Central memory CD8-positive, alpha-beta T cell (primary cell): ENCODE measurements at regions not wholly inside any gene's neighbourhood (a gene's known extent, or its start where the extent isn't known, plus 50 kb on each side); places are given as distances from the start of the nearest gene placed in this dataset.
"Not testable (repeated sequence)": the region's sequence is repeated elsewhere in the genome, so short reads cannot be mapped to it uniquely, and the experiment has no call there.

Experiments used
- ATAC-seq: fragments of 150-1000 bp; cut with Tn5 transposase; replicated peaks from 2 replicates; pipeline ENCODE4 v1.10.0; 2022; ENCODE audit warnings: mild to moderate bottlenecking, moderate FRiP score, moderate number of reproducible peaks; ENCODE audit not compliant: poor library complexity, severe bottlenecking; ENCODE audit errors: extremely low read depth
- DNase-seq, 2 donors: peaks; one replicate each; pipeline ENCODE4 v3.0.0; 2021; ENCODE audit warnings: low spot score in 2 of 2
- H3K27ac Mint-ChIP-seq: one replicate; pipeline ENCODE4 v1.8.0; 2022; ENCODE audit warnings: low read depth, mild to moderate bottlenecking, moderate library complexity, mixed read lengths
- H3K27me3 Mint-ChIP-seq: one replicate; pipeline ENCODE4 v1.8.0; 2022; ENCODE audit warnings: mixed read lengths
- H3K36me3 Mint-ChIP-seq: one replicate; pipeline ENCODE4 v1.8.0; 2022; ENCODE audit warnings: mild to moderate bottlenecking, moderate library complexity, mixed read lengths; ENCODE audit not compliant: insufficient read depth
- H3K4me1 Mint-ChIP-seq: one replicate; pipeline ENCODE4 v1.8.0; 2022; ENCODE audit warnings: mixed read lengths
- H3K4me3 Mint-ChIP-seq: one replicate; pipeline ENCODE4 v1.8.0; 2022; ENCODE audit warnings: mild to moderate bottlenecking, moderate library complexity, mixed read lengths
- H3K9me3 Mint-ChIP-seq: one replicate; pipeline ENCODE4 v1.8.0; 2022; ENCODE audit warnings: mixed read lengths

DNA sequence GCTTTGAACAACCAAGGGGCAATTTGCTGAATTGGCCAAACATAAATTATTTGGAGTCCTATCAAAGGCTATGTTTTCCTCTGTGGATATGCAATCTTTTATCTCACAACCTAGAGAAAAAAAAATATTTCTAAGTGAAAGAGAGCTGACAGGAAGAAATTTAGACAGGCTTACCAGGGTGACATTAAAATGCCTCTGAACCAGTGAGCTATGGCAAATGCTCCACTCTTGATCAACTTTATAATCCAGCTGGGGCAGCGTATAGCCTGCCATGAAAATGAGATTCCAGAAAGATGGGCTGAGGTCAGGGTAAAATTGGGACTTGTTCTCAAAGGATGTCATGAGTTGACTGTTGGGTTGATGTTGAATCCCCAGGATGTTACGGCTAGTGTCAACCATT lies 399.3 kb upstream of the TRPC7 start:
- no peak overlapping the region for H3K27ac Mint-ChIP-seq
- no peaks in the 10 kb centered on the region for H3K27me3 Mint-ChIP-seq
- H3K4me1 Mint-ChIP-seq: no peaks in the 10 kb centered on the region
- H3K4me3 Mint-ChIP-seq: no peak overlapping the region
- no peaks in the 10 kb centered on the region for H3K36me3 Mint-ChIP-seq
- DNase-seq: no peak
- no peak for ATAC-seq
- no peaks in the 10 kb centered on the region for H3K9me3 Mint-ChIP-seq

DNA sequence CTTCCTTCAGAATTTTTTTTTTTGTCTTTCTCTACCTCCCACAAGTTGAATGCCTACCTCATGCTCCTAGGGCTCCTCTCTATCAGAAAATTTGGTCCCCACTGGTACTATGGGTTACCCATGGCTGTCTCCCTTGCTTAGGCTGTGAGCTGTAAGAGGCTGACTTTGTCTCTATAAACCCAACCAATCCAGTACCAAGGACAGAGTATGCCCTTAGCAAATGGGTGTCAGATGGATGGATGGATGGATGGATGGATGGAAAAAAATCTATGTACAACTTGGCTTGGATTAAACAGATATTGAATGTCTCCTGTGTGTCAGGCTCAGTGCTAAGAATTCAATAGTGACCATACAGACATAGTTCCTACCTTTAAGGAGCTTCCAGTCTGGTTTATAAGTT lies 398.2 kb upstream of the TRPC7 start:
- no peaks in the 10 kb centered on the region for H3K9me3 Mint-ChIP-seq
- H3K4me1 Mint-ChIP-seq: no peaks in the 10 kb centered on the region
- H3K27me3 Mint-ChIP-seq: no peaks in the 10 kb centered on the region
- DNase-seq (no peak), ATAC-seq (no peak)
- no peak overlapping the region for H3K27ac Mint-ChIP-seq
- H3K4me3 Mint-ChIP-seq: no peak overlapping the region
- H3K36me3 Mint-ChIP-seq: no peaks in the 10 kb centered on the region

GRCh38 chr5:136754216-136754615 lies 388.9 kb upstream of the TRPC7 start:
- no peak overlapping the region for H3K27ac Mint-ChIP-seq
- H3K36me3 Mint-ChIP-seq: no peaks in the 10 kb centered on the region
- H3K9me3 Mint-ChIP-seq: no peaks in the 10 kb centered on the region
- no peak overlapping the region for H3K4me3 Mint-ChIP-seq
- no peaks in the 10 kb centered on the region for H3K4me1 Mint-ChIP-seq
- DNase-seq: no peak
- no peak for ATAC-seq
- H3K27me3 Mint-ChIP-seq: peaks cover 26% of the 10 kb centered on the region

GRCh38 chr5:136750224-136750862 lies 385.0 kb upstream of the TRPC7 start:
- no peak for DNase-seq

DNA sequence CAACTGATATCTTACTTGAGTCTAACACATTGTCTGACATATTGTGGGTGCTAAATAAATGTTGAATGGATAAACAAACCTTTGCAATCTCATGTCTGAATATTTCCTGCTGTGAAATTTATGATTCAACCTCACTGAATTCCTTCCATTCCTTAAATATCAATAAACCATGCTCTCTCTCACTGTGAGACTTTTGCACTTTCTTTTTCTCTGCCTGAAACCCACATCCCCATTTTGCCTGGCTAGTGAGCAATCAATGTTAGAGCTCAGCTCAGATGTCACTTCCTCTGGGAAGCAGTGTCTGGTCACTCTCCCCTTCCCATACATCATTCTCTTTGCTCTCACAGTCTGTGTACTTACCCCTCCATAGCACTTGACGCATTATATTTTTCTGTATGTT lies 383.7 kb upstream of the TRPC7 start:
- no peaks in the 10 kb centered on the region for H3K27me3 Mint-ChIP-seq
- no peak overlapping the region for H3K4me3 Mint-ChIP-seq
- no peak for ATAC-seq
- no peak for DNase-seq
- no peaks in the 10 kb centered on the region for H3K4me1 Mint-ChIP-seq
- H3K9me3 Mint-ChIP-seq: peaks cover 5% of the 10 kb centered on the region
- no peaks in the 10 kb centered on the region for H3K36me3 Mint-ChIP-seq
- H3K27ac Mint-ChIP-seq: no peak overlapping the region

More at GRCh38 chr5:136750224-136750862, 385.0 kb upstream of the TRPC7 start:
- no peak overlapping the region for H3K4me3 Mint-ChIP-seq
- peaks cover 5% of the 10 kb centered on the region for H3K9me3 Mint-ChIP-seq
- H3K4me1 Mint-ChIP-seq: no peaks in the 10 kb centered on the region
- H3K36me3 Mint-ChIP-seq: no peaks in the 10 kb centered on the region
- no peak overlapping the region for H3K27ac Mint-ChIP-seq
- peaks cover 10% of the 10 kb centered on the region for H3K27me3 Mint-ChIP-seq
- no peak for ATAC-seq

GRCh38 chr5:136743052-136743451 lies 377.7 kb upstream of the TRPC7 start:
- Mint-ChIP-seq H3K9me3 (peaks cover 23% of the 10 kb centered on the region), H3K27ac (no peak overlapping the region), H3K4me1 (no peaks in the 10 kb centered on the region), H3K27me3 (peaks cover 15% of the 10 kb centered on the region), H3K4me3 (no peak overlapping the region), H3K36me3 (no peaks in the 10 kb centered on the region)
- DNase-seq (no peak), ATAC-seq (no peak)

- H3K27ac Mint-ChIP-seq: no peak overlapping the region
- ATAC-seq (no peak), DNase-seq (no peak)
- no peak overlapping the region for H3K4me3 Mint-ChIP-seq
- no peaks in the 10 kb centered on the region for H3K36me3 Mint-ChIP-seq
- peaks cover 25% of the 10 kb centered on the region for H3K27me3 Mint-ChIP-seq
- no peaks in the 10 kb centered on the region for H3K4me1 Mint-ChIP-seq
- H3K9me3 Mint-ChIP-seq: peaks cover 22% of the 10 kb centered on the region
Measured at GRCh38 chr5:136740228-136740627, 374.9 kb upstream of the TRPC7 start.

DNA sequence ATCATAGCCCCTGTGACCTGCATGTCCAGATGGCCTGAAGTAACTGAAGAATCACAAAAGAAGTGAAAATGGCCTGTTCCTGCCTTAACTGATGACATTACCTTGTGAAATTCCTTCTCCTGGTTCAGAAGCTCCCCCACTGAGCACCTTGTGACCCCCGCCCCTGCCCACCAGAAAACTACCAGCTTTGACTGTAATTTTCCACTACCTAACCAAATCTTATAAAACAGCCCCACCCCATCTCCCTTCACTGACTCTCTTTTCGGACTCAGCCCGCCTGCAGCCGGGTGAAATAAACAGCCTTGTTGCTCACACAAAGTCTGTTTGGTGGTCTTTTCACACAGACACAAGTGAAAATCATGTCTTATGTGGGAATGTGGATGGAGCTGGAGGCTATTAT lies 373.9 kb upstream of the TRPC7 start:
- not testable (repeated sequence) for ATAC-seq, H3K27ac Mint-ChIP-seq, DNase-seq, H3K36me3 Mint-ChIP-seq, H3K4me1 Mint-ChIP-seq, H3K4me3 Mint-ChIP-seq
- peaks cover 22% of the 10 kb centered on the region for H3K9me3 Mint-ChIP-seq
- peaks cover 25% of the 10 kb centered on the region for H3K27me3 Mint-ChIP-seq

DNA sequence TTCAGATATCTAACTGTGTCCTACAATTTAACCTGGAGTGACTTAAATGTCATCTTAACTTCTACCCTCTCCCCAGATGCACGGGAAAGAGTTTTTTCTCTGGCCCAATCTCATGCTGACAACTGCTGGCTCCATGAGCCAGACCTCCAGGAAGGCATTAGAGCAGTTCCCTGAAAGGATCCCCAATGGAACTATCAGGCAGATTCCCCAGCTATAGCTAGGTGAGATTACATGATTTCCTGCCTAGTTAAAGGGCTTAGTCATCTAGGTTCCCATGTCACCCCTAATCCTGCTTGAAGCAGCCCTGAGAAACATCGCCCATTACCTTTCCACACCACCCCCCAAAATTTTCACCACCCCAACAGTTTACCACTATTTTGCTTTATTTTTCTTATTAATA lies 373.5 kb upstream of the TRPC7 start:
- Mint-ChIP-seq H3K27ac (no peak overlapping the region), H3K4me3 (no peak overlapping the region), H3K27me3 (peaks cover 25% of the 10 kb centered on the region), H3K9me3 (peaks cover 22% of the 10 kb centered on the region), H3K4me1 (no peaks in the 10 kb centered on the region), H3K36me3 (no peaks in the 10 kb centered on the region)
- DNase-seq: no peak
- ATAC-seq: no peak

DNA sequence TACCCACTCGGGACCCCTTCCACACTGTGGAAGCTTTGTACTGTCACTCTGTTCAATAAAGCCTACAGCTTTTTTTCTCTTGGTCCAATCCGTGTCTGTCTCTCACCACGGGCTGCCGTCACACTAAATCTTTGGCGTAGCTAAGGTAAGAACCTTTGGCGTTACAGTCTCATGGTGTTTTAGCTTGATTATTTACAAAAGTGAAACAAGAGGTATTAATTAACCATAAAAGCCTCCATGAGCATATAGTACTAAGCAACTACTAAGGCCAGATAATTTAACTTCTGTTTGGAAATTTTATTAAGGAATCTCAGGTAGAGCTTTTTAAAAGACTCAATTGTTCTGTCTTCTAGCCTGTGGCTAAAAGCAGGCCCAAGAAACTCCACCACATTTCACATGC lies 370.7 kb upstream of the TRPC7 start:
- H3K27me3 Mint-ChIP-seq: peaks cover 25% of the 10 kb centered on the region
- peaks cover 12% of the 10 kb centered on the region for H3K9me3 Mint-ChIP-seq
- H3K36me3 Mint-ChIP-seq: no peaks in the 10 kb centered on the region
- no peaks in the 10 kb centered on the region for H3K4me1 Mint-ChIP-seq
- no peak overlapping the region for H3K4me3 Mint-ChIP-seq
- no peak overlapping the region for H3K27ac Mint-ChIP-seq
- DNase-seq (no peak), ATAC-seq (no peak)

GRCh38 chr5:136735611-136736010 lies 370.3 kb upstream of the TRPC7 start:
- H3K9me3 Mint-ChIP-seq: peaks cover 12% of the 10 kb centered on the region
- not testable (repeated sequence) for H3K4me3 Mint-ChIP-seq

DNA sequence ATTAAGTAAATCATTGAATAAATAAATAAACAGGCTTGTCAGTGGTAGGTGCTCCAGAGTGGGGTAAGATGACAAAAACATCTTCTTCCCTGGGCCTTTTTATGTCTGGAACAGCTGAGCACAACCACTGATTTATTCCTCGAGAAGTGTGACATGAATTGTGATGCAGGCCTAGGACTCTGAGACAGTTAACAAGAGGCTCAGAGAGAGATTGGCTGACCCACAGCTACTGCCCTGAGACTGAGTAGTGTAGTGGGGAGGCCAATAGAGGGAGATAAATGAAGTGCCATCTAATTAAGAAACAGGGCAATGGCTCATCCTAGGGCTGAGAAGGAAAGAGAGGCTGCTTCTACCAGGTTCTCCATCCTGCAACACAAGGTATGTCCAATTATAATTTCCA lies 369.3 kb upstream of the TRPC7 start:
- ATAC-seq: no peak
- peaks cover 12% of the 10 kb centered on the region for H3K9me3 Mint-ChIP-seq
- no peak overlapping the region for H3K4me3 Mint-ChIP-seq

More at GRCh38 chr5:136735611-136736010, 370.3 kb upstream of the TRPC7 start:
- DNase-seq, H3K36me3 Mint-ChIP-seq, ATAC-seq, H3K27ac Mint-ChIP-seq, H3K4me1 Mint-ChIP-seq: not testable (repeated sequence)
- H3K27me3 Mint-ChIP-seq: peaks cover 25% of the 10 kb centered on the region

GRCh38 chr5:136732751-136733150 lies 367.4 kb upstream of the TRPC7 start:
- peaks cover 7% of the 10 kb centered on the region for H3K27me3 Mint-ChIP-seq
- ATAC-seq (no peak), DNase-seq (no peak)
- no peaks in the 10 kb centered on the region for H3K4me1 Mint-ChIP-seq
- H3K27ac Mint-ChIP-seq: no peak overlapping the region
- H3K4me3 Mint-ChIP-seq: no peak overlapping the region
- no peaks in the 10 kb centered on the region for H3K36me3 Mint-ChIP-seq
- peaks cover 2% of the 10 kb centered on the region for H3K9me3 Mint-ChIP-seq

More for the DNA sequence above, 369.3 kb upstream of the TRPC7 start:
- H3K4me1 Mint-ChIP-seq: no peaks in the 10 kb centered on the region
- H3K36me3 Mint-ChIP-seq: no peaks in the 10 kb centered on the region
- H3K27me3 Mint-ChIP-seq: peaks cover 25% of the 10 kb centered on the region
- no peak for DNase-seq
- no peak overlapping the region for H3K27ac Mint-ChIP-seq
